HG03095 (cell line): ENCODE measurements at regions not wholly inside any gene's neighbourhood (a gene's known extent, or its start where the extent isn't known, plus 50 kb on each side); places are given as distances from the start of the nearest gene placed in this dataset.

Experiments
- ATAC-seq: cut with Tn5 transposase; IDR thresholded peaks from one replicate; pipeline ENCODE4 v1.9.1; 2021; ENCODE audit warnings: moderate library complexity; ENCODE audit not compliant: unreplicated experiment

DNA sequence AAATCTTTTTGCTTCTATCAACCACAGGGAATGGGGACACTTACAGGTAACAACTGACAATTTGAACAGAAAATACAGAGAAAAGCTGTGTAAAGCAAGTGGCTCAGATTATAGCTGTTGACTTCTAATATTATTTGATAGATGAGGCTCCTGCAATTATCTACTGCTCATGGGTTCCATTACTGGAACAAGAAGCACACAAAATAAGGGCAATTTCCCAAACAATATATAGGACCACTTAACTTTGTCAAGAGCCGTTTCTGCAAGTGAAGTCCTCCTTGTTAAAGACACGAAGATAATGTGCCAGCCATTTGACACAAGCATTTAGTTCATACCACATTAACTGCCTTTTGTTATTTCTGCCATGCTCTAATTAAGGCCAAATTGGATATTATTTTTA lies 315.5 kb upstream of the ARID1B start:
- ATAC-seq = no peak

DNA sequence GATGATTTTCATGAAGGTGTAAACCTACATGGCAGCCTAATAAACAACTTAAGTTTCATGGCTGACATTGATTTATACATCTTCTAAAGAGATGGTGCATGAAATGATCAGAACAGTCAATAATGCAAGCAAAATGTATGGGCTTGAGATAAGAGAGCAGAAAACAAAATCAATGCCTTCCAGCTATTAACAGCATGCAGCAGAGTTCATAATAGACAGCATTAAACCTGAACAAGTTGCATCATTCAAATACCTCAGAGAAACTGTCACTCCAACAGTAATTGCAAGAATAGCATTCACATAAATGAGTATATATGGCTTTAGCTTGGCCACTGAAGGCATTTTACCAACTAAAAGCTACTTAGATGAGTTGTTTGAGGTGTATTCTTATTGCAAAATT lies 319.6 kb upstream of the ARID1B start:
- no peak for ATAC-seq

DNA sequence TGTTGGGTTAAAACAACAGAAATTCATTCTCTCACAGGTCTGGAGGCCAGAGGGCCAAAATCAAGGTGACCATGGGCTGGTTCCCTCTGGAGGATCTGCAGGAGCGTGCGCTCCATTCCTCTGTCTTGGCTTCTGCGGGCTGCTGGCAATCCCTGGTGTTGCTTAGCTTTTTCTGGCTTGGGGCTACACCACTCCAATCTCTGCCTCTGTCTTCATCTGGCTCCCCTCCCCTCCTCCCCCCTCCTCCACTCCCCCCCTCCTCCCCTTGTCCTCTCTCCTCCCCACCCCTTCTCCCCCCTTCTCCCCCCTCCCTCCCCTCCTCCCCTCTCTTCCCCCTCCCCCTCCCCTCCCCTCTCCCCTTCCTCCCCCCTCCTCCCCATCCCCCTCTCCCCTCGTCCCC lies 321.3 kb upstream of the ARID1B start:
- no peak for ATAC-seq

DNA sequence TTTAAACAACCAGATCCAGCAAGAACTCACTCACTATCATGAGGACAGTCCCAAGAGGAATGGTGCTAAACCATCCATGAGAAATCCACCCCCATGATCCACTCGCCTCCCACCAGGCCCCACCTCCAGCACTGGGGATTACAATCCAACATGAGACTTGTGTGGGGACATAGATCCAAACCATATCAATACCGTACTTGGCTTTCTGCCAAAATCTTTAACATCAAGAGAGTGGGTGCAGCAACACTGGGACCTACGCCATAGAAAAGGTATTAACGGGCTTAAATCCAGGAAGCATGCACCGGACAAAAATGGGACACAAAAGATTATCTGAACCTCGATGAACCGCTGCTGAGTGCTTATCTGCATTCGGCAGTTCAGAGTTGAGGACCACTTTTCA lies 322.3 kb upstream of the ARID1B start:
- ATAC-seq = no peak

DNA sequence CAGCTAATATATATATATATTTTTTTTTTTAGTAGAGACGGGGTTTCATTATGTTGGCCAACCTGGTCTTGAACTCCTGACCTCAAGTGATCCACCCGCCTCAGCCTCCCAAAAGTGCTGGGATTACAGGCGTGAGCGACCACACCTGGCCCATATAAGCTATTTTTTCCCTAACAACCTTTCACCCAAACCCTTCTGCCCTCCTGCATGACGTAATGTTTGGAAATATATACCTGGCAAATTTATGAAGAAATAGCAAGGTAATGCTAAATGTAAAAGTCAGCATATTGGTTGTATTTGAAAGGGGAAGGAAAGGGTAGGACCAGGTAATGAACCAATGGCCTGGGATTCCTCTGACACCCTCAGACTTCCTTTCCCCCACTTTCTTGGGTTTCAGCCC lies 325.5 kb upstream of the ARID1B start:
- no peak for ATAC-seq

DNA sequence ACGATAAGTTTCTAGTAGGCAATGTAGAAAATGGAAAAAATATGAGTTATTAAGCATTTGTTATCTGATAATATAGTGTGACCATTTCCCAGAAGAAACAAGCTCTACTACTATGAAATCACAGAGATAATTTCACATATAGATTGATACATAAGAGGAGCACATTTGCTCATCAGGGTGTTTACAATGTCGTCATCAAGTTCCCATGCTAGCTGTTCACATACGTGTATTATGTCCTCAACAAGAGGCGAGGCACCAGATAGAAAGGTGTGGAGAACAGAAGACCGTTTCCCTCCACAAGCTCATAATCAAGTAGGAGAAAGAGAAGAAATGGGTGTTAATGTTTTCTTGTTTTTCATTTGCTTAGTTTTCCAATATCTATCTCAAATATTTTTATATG lies 326.1 kb upstream of the ARID1B start:
- no peak for ATAC-seq

DNA sequence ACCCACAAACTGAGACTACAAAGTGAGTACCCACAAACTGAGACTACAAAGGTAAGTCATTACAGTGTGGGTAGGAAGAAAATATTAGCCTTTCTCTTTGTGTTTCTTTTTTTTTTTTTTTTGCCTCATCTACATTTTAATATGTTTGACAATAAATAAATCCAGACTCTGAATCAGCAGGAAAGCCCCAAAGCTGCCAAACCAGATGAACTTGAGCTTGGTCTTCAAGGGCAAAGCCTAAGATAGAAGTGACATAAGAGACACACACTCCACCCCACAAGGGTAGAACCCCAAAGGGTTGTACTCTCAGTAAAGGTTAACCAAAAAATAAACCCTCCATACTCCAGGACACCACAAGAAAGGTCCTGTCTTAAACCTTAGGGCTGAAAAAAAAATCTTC lies 326.8 kb upstream of the ARID1B start:
- no peak for ATAC-seq

DNA sequence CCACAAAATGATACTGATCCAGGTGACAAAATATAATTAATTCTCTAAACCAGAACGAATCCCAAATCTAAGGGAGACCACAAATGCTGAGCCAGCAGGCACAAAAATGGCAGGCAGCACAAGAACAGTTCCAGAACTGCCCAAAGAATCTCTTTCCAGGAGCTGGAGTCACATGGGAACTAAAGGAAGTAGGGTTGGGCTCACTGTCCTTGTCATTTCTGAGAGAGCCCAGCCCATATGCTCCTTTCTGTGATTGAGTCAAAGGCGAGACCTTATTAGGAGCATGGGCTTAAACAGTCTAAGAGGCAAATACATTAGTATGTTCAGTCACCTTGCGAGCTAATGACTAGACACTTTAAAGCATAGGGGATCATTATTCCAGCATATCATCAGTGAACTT lies 327.6 kb upstream of the ARID1B start:
- ATAC-seq = no peak

DNA sequence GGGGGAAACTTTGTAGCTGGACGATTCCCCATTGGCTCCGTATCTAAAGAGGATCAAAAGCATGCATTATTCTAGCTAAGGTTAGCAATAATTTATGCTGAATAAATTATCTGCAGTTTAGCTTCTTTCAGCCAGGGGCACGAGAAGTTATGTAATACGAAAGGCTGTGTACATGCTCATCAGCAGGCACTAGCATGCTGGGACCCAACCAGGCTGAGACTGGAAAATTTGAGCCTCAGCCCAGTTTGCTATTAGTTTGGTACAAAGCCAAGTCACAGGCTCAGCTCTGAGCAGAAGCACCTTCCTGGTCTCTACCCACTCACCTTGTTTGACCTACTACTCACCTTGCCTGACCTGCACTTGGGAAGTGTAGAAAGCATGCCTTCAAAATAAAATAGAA lies 328.1 kb upstream of the ARID1B start:
- no peak for ATAC-seq

DNA sequence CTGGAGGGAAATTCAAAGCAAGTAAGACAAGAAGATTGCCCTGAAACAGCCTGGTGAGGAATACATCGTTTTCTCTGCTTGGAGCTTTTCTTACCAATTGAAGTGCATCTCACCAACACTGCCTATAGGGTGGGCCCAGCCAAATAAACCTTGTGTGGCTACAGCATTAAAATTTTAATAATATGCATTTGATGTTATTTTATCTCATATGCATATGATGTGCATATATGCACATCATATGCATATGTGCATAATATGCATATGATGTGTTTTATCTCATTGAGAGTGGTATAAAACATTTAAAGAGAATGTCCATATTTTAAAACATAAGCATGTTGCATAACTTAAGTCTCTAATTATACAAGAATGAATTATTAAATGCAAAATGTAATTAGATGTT lies 328.6 kb upstream of the ARID1B start:
- ATAC-seq = no peak

DNA sequence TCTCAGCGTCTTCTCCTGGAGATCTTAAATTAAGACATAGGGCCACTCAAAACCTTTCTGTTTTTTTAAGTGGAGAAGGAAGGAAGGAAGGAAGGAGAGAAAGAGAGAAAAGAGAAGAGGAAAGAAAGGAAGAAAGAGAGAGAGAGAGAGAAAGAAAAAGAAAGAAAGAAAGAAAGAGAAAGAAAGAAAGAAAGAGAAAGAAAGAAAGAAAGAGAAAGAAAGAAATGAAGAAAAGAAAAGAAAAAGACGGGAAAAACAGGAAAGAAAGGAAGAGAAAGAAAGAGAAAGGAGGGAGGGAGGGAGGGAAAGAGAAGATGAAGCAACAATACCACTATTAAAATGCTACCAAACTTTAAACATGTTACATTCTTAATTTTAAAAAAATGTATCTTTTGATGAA lies 336.5 kb upstream of the ARID1B start:
- no peak for ATAC-seq

DNA sequence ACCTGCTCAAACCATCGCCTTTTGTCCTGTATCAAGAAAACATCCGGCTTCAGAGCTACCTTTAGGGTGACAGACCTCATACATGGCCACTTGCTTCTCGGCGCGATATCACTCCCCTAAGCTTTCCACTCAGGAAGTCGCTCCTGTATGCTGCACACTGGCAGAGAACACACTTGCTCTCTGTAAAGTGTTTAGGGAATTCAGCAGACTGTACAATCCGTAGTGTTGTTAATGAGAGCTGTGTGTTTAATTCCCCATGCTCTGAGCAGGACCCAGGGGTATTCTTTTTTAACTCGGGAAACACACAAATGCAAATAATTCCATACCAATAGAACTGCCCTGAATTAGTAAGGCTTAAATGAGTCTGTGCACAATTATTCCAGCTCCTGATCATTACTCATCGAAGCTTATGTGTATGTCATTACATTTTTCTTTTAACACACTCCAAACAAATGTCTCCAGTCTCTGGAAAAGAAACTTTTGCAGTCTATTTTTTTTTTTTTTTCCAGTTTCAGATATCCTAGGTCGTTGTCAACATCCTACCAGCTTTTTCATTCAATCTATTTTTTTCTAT lies 338.7 kb upstream of the ARID1B start:
- ATAC-seq = no peak

DNA sequence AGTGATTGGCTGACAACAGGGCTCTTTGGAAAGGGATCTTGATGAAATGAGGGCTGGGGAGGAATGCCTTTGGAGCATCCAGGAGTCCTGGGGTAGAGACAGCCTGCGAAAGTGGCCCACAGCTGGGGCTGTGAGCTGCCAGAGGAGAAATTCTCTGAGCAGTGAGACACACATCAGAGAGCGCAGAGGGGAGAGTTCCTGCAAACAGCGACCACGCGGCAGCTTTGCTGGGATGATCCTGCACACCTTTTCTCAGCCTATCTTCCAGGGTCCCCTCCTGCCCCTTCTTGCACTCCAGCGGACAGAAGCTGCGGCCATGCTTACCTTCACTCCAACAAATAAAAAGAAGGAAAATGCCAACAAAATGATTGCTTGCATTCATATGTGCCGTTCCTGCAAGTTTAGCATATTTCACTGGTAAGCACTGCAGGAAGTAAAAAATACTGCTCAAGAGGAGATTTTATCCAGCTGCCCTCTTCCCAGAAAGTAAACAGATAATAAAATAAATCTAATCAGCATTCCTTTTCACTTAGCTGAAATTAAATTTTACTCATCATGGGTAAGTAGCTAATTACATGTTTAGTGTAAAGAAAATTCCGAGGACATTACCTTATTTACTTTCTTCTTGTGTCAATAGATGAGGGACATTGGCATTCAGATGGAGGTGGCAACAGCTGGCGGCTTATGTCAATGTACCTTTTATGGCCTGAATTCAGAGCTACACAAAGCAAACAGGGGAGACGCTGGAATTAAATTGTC lies 339.9 kb upstream of the ARID1B start:
- no peak for ATAC-seq

DNA sequence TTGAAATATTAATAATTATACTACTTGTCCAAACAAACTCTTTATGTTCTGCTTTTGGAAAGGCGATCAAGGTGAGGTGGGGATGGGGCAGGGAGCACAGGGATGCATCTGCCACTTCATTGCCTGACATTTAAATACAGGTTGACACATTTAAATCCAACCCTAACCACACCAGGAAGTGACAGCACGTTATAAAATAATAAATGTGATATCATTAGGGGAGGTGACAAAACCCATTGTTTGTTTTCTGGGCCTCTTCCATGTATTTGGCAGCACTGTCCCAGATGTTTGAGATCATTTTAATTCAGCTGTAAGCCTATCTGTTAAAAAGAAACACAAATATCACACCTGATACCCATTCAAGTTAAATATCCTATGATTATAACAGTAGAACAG lies 342.4 kb upstream of the ARID1B start:
- no peak for ATAC-seq

DNA sequence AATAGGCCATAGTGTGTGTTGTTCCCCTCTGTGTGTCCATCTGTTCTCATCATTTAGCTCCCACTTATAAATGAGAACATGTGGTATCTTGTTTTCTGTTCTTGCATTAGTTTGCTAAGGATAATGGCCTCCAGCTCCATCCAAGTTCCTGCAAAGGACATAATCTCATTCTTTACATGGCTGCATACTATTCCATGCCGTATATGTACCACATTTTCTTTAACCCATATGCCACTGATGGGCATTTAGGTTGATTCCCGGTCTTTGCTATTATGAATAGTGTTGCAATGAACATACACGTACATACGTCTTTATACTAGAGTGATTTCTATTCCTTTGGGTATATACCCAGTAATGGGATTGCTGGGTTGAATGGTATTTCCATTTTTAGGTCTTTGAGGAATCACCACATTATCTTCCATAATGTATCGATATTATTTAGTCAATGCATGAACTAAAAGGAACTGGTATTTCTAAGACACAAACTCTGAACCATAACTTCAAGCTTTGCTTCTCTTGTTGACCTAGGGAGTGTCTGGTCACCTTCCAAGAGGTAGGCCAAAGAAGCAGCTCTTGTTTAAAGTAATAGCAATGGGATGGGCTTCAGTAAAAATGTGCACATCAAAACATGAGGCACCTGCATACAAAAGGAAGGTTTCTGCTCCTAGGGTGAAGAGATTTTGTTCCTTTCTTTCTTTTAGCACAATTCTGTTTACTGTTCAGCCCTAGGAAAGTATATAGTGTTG lies 343.0 kb upstream of the ARID1B start:
- no peak for ATAC-seq

DNA sequence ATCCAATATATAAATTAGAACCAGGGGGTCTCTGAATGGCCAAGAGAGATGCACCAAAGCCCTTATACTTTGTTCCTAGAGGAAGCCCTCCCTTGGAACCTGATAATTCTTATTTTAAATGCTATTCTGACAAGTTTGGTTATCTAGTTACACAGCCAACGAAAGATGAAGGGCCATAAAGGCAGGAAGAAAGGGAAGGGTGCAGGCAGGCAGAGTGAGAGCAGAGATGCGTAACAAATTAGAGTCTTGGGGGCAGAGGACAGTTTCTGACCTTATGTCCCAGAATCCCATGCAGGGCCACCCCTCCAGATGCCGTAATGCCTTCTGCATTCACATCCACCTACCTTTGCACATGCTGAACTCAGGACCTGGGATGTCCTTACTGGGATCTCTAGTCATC lies 344.6 kb upstream of the ARID1B start:
- no peak for ATAC-seq

DNA sequence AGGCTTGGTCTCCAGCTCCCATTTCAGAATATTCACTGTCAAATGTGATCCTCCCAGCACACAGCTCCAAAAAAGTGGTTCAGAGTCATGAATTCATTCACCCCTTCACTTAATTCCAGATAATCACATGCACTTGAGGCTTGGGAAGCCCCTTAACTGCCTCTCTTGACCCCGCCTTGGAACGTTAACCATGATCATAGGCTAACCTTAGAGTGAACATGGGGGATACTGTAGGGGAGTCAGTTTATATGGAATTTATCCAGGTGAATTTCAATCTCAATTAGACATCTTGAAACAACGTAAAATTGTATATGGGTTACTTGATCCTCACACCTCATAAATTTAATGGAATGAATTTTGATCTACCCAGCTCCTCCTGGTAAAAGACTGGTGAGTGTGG lies 346.8 kb upstream of the ARID1B start:
- no peak for ATAC-seq

DNA sequence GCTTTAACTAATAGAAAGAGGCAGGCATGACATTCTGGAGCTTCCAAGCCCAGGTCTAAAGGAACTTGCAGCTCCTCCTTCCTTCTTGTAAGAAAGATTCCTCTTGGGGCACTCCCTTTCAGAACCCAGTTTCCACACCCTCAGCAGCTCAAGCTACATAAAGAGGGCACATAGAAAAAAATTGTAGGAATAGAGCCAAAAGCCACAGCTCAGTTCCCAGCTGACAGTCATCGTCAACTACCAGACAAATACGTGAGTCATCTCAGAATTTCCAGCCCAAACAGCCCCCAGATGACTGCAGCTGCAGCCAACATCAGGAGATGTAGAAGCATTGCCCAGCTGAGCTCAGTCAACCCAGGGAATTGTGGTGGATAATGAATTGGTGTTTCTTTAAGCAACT lies 349.8 kb upstream of the ARID1B start:
- no peak for ATAC-seq

DNA sequence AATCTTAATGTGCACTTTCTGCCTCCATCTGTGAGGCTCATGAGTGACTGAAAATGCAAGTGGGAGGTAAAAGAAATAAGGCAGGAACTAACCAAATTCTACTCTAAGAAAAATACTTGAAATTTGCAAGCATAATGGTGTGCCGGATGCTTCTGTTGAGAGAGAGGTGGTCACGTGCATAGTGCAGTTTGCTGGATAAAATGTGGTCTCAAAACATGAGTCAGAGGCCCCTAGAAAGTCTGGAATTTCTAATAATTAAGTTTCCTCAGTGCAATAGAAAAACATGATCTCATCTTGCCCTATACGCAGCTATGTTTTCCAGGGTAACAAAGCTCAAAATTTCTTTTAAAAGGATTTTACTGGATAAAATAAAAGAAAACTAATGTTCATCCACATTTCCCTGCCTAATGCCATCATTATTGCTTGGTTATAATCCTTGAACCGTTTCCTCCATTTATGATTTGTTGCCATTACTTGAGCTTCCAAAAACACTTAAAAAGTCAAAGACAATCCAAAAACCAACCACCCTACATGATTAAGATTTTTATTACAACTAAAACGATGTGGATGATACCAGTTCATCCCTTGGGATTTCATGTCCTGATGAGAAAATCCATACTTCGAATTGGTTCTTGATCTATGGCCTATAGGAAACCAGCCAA lies 351.7 kb upstream of the ARID1B start:
- no peak for ATAC-seq

DNA sequence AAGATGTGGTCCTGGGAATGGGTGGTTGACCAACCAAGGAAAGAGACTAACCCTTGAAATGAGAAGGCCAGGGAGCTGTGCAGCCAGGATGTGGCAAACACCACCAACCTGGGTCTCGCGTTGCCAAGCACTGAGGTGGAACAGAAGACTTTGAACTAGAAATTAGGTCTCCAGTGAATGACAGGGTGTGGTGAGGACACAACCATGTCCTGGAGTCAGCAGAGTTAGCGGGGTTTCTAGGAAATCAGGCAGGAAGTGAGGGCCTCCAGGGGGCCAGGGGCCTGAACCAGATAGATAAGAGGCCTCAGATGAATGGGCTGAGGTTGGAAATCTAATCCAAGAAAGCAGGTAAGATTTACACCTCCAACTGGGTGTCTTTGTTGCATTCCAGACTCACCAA lies 353.3 kb upstream of the ARID1B start:
- ATAC-seq = no peak

DNA sequence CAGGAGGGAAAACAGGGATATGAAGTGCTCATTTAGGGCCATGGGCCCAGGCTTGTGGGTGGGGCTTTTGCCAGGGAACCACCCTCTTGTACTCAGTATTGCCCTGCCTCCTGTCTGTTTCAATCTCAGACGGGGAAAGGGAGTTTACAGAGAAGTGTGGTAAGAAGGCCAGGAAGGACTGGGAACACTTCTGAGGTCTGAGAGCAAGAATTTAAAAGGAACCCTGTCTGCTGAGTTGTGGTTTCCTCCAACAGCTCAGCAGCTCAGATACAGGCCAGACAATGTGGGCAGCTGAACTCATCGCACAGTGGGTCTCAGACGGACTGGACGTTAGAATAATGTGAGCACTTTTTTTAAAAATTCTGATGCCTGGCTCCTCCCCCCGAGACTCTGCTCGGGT lies 354.1 kb upstream of the ARID1B start:
- ATAC-seq = no peak

DNA sequence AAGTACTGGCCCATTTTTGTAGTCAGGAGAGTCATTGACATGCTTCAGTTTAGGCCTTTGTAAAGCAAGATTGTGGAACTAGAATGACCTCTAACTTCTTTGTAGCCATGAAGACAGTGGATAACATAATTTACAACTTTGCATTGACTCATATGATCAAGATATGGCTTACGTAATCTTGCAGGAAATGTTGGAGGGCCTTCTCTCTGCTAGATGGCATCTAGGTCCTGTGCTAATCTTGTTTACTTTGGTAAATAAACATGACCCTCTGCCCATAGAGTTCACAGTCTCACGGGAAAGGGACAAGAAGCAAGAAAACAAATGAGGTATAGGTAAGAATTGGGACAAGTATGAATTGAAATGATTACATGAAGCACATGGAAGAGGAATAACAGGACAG lies 355.2 kb upstream of the ARID1B start:
- no peak for ATAC-seq
